Activated T-cell treated with anti-CD3 and anti-CD28 coated beads, Interleukin-2, amount 50 U/mL, for 24 hours (primary cell): ENCODE measurements at regions not wholly inside any gene's neighbourhood (a gene's known extent, or its start where the extent isn't known, plus 50 kb on each side); places are given as distances from the start of the nearest gene placed in this dataset.
"Not testable (repeated sequence)": the region's sequence is repeated elsewhere in the genome, so short reads cannot be mapped to it uniquely, and the experiment has no call there.

Source experiments
- DNase-seq: peaks from one replicate; pipeline ENCODE4 v3.0.0-alpha.2; 2020
- H3K27ac Mint-ChIP-seq: 2 replicates; pipeline ENCODE4 v1.8.0; 2020; ENCODE audit warnings: mild to moderate bottlenecking, mixed read lengths
- H3K27me3 Mint-ChIP-seq: 2 replicates; pipeline ENCODE4 v1.8.0; 2020; ENCODE audit warnings: mixed read lengths
- H3K36me3 Mint-ChIP-seq: 2 replicates; pipeline ENCODE4 v1.8.0; 2020; ENCODE audit warnings: low read depth, mixed read lengths
- H3K4me1 Mint-ChIP-seq: 2 replicates; pipeline ENCODE4 v1.8.0; 2020; ENCODE audit warnings: low read depth, mixed read lengths
- H3K4me3 Mint-ChIP-seq: 2 replicates; pipeline ENCODE4 v1.8.0; 2020; ENCODE audit warnings: mild to moderate bottlenecking, moderate library complexity, mixed read lengths
- H3K9me3 Mint-ChIP-seq: 2 replicates; pipeline ENCODE4 v1.8.0; 2020; ENCODE audit warnings: mixed read lengths

DNA sequence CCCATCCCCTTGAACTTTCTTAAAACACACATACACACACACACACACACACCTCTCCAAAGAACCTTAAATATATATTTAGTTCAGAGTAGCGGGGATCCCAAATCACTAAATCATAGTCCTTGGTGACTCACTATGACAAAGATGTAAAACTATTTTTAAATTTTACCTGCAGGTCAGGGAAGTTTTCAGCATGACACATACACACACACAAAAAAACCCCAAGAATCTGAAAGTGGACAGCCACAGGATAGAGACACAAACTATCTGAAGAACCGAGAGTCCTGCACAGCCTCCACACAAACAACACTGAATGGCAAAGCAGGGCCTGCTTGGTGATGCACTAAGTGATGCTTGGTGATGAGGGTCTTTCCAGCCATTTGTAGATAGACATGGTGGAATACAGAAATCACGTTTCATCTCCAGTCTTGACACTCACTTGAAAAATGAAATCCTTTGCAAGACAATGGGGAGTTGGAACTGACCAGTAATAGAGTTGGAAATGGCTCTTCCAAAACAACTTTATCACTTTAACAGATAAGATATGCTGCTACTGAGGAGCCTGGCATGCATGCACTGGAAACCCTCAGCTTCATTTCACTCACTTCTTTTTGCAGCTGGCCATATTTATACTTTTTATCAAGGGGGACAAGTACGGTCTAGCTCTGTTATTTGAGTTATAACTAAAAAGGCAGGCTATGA lies 307.3 kb downstream of the RAPGEF2 start:
- DNase-seq, result no peak
- Mint-ChIP-seq H3K27ac (no peak overlapping the region), H3K4me3 (no peak overlapping the region), H3K27me3 (peaks cover 6% of the 10 kb centered on the region), H3K36me3 (no peaks in the 10 kb centered on the region), H3K4me1 (no peaks in the 10 kb centered on the region), H3K9me3 (no peaks in the 10 kb centered on the region)

DNA sequence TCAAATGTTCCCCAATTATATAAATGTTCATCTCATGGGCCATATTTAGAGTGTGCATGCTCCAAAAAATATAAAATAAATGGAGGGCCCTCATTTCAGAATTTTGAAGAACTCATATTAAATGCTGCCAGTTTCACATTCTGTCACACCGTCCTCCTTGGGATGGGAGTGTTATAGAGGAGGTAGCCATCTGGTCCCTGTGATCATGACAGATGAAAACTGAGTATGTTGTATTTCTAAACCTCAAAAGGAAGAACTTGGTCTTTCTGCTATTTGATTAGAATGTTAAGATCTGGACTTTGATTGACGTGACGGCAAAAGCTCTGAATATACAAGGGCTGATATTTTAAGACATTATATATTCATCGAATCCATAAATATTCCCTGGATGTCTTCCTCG lies 308.0 kb downstream of the RAPGEF2 start:
- Mint-ChIP-seq H3K36me3 (no peaks in the 10 kb centered on the region), H3K27me3 (peaks cover 6% of the 10 kb centered on the region), H3K9me3 (no peaks in the 10 kb centered on the region), H3K4me1 (no peaks in the 10 kb centered on the region), H3K27ac (no peak overlapping the region), H3K4me3 (no peak overlapping the region)
- DNase-seq, result no peak

DNA sequence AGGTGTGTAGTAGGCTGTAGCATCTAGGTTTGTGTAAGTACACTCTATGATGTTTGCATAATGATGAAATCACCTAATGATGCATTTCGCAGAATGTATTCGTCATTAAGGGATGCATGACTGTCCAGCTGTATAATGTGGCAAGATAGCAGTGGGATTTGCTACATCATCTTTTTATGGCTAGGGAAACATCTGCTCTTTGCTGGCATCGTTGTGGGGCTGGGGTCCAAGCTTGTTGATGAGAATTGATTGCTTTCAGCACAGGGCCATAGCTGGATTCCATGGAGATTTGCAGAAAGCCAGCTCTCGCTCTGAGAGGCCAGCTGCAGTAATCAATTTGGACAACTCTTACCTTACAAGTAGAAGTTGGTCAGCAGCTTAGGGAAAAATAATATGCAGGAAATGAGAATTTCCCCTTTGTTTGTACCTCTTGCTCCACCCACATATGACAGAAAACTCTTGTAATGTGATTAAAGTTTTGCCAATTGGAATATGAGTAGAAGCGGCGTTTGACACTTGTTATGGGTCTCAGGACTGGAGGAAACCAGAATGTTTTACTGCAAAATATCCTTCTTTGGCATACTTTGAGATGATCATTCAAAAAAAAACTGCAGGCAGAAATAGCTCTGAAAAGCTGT lies 310.5 kb downstream of the RAPGEF2 start:
- peaks cover 6% of the 10 kb centered on the region for H3K27me3 Mint-ChIP-seq
- DNase-seq, result no peak

DNA sequence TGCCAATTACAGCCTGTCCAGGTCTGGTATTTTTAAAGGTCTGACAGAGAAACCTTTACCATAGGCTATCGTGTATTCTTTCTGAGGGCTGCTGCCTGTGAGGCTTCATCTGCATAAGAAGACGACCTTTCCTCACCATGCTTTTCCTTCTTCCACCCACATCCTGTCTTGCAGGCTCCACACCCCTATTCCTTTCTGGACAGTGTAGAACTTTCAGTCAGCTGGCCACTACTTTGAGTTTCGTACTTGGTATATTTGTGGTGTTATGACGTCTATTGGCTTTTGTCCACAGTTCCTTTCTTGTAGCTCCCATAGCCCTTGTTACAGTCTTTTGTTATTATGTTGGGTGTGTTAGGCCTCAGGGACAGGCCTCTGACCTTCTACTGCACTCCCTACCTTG lies 311.4 kb downstream of the RAPGEF2 start:
- Mint-ChIP-seq H3K27me3 (peaks cover 6% of the 10 kb centered on the region), H3K4me3 (no peak overlapping the region), H3K4me1 (no peaks in the 10 kb centered on the region), H3K36me3 (no peaks in the 10 kb centered on the region), H3K9me3 (no peaks in the 10 kb centered on the region), H3K27ac (no peak overlapping the region)
- no peak for DNase-seq

More for the DNA sequence above, 310.5 kb downstream of the RAPGEF2 start:
- Mint-ChIP-seq H3K36me3 (no peaks in the 10 kb centered on the region), H3K4me3 (no peak overlapping the region), H3K27ac (no peak overlapping the region), H3K4me1 (no peaks in the 10 kb centered on the region), H3K9me3 (no peaks in the 10 kb centered on the region)

DNA sequence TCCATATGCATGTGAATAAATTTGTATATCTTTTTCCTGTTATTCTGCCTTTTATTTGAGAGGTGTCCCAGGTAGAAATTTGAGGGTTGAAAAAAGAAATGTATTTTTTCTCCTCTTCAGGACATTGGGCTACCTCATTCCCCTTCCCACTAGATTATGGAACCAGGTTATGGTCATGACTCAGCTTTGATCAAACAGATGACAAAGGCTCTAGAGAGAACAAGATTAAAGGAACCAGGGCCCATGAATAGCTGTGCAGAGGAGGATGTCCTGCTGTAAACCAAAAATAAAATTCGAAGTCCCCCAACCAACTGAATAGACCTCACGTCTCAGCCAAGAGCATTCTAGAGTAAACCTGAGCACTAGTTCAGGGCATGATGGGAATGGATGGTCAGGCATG lies 313.2 kb downstream of the RAPGEF2 start:
- Mint-ChIP-seq H3K36me3 (no peaks in the 10 kb centered on the region), H3K4me1 (no peaks in the 10 kb centered on the region), H3K27me3 (peaks cover 6% of the 10 kb centered on the region), H3K27ac (no peak overlapping the region), H3K4me3 (no peak overlapping the region), H3K9me3 (no peaks in the 10 kb centered on the region)
- no peak for DNase-seq

DNA sequence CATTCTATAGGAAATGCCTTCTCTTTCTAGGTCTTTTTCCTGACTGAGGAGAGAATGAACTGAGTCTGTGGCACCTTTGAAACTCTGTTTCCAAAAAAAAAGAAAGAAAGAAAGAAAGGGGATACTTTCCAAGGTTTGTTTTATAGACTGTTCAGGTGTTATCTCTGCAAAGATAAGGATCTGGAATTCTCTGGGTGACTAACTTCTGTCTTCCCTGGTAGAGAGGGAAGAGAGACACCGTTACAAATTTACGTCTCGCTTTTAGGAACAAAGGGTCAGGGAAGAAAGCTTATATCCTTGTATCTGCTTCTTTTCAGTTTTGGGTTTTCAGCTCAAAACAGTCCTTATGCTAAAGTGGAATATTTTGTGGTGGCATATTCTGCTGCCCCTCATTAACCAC lies 314.1 kb downstream of the RAPGEF2 start:
- Mint-ChIP-seq H3K27me3 (peaks cover 6% of the 10 kb centered on the region), H3K4me3 (no peak overlapping the region), H3K4me1 (no peaks in the 10 kb centered on the region), H3K27ac (no peak overlapping the region), H3K36me3 (no peaks in the 10 kb centered on the region), H3K9me3 (no peaks in the 10 kb centered on the region)
- no peak for DNase-seq

DNA sequence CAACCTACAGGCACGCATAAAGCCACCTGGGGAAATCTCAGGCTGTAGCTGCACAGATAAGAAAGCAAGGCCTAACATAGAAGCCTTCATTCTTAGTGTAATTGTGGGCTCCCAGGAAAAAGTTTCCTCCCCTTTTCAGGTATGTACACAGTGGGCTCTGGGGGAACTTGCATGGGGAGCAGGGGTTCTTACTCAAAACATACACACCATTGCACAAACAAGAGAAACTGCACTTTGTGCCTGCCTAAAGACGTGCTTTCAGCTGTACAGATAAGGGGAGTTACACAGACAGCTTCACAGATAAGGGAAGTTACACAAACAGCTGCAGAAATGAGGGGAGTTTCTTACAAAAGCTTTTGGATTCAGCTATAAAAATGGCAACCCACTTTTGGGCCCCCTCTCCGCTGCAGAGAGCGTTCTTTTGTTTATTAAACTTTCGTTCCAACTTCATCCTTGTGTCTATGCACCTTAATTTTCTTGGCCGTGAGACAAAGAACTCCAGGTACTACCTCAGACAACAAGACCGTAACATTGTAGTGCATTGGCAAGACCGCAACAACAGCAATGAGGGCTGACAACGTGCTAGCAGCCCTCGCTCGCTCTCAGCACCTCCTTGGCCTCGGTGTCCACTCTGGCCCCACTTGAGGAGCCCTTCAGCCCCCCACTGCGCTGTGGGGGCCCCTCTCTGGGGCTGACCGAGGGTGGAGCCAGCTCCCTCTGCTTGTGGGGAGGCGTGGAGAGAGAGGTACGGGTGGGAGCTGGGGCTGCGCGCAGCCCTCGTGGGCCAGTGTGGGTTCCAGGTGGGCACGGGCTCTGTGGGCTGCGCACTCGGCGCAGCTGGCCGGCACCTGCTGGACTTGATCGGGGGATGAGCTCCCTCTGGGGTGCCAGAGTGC lies 317.5 kb downstream of the RAPGEF2 start:
- Mint-ChIP-seq H3K9me3 (no peaks in the 10 kb centered on the region), H3K4me1 (no peaks in the 10 kb centered on the region), H3K27ac (no peak overlapping the region), H3K27me3 (no peaks in the 10 kb centered on the region), H3K36me3 (no peaks in the 10 kb centered on the region), H3K4me3 (no peak overlapping the region)
- DNase-seq, result no peak

DNA sequence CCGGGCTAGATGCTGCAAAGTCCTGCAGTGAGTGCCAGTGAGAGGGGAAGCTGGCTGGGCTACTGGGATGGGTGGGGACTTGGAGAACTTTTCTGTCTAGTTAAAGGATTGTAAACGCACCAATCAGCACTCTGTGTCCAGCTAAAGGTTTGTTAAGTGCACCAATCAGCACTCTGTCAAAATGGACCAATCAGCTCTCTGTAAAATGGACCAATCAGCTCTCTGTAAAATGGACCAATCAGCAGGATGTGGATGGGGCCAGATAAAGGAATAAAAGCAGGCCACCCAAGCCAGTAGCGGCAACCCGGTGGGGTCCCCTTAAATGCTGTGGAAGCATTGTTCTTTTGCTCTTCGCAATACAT lies 318.2 kb downstream of the RAPGEF2 start:
- not testable (repeated sequence) for H3K4me1 Mint-ChIP-seq, H3K9me3 Mint-ChIP-seq, DNase-seq, H3K27me3 Mint-ChIP-seq, H3K4me3 Mint-ChIP-seq, H3K27ac Mint-ChIP-seq, H3K36me3 Mint-ChIP-seq

DNA sequence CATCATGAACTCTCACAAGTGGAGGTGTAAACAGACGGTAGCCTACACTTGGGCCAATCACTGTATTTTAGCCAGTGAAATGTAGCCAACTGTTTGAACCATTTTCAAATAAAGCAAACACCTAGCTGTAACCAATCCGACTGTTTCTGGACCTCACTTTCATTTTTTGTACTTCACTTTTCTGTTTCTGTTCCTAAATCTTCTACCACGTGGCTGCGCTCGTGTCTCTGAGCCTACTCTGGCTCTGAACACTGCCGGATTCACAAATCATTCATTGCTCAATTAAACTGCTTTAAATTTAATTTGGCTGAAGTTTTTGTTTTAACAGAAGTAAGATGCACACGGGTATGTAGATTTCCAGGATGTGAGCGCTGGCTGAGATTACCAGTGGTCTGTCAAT lies 319.1 kb downstream of the RAPGEF2 start:
- DNase-seq, result no peak
- Mint-ChIP-seq H3K27ac (no peak overlapping the region), H3K4me3 (no peak overlapping the region), H3K27me3 (no peaks in the 10 kb centered on the region), H3K4me1 (no peaks in the 10 kb centered on the region), H3K9me3 (no peaks in the 10 kb centered on the region), H3K36me3 (no peaks in the 10 kb centered on the region)

DNA sequence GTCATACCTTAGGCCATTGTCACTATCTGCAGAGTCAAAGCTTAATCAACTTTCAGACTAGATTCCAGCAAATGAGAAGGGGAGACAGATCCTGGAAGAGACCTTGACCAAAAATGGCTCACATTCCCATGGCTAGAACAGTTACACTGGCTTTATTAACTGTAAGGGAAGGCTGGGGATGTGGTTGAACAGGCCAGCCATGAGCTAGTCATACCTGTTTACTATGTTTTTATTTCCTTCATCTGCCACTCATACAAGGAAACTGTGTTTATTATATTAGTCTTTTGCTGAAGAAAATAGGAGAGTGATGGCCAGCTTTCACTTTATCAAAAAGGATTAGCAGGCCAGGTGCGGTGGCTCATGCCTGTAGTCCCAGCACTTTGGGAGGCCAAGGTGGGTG lies 319.7 kb downstream of the RAPGEF2 start:
- H3K4me3 Mint-ChIP-seq, result no peak overlapping the region
- H3K9me3 Mint-ChIP-seq, result no peaks in the 10 kb centered on the region
- H3K36me3 Mint-ChIP-seq, result no peaks in the 10 kb centered on the region
- no peak overlapping the region for H3K27ac Mint-ChIP-seq
- no peaks in the 10 kb centered on the region for H3K4me1 Mint-ChIP-seq
- H3K27me3 Mint-ChIP-seq, result no peaks in the 10 kb centered on the region
- DNase-seq, result no peak

DNA sequence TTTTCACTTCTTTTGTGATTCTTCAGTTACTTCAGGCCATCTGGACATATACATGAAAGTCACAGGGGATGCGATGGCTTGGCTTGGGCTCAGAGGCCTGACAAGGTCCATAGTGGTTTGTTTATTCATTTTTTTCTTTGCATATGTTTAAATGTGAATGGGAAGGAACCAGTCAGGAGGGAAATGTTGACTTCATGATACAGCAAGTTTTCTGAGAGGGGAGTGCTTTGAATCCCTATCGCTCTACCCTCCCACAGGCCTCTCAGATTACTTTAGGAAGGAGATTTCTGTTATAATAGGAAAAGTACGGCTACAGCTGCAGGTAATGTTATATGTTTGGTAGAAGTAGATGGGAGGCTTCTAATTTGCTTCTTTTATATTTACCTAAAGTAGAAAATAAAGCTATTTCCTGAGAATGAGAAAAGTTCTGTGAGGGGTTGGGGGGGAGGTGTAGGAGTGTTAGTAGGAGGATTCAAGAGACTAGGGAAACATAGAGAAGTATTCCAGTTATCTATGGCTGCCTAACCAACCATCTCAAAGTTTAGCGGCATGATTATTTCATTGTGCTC lies 322.9 kb downstream of the RAPGEF2 start:
- Mint-ChIP-seq H3K4me1 (peaks cover 6% of the 10 kb centered on the region), H3K27ac (no peak overlapping the region), H3K9me3 (no peaks in the 10 kb centered on the region), H3K36me3 (no peaks in the 10 kb centered on the region), H3K27me3 (no peaks in the 10 kb centered on the region), H3K4me3 (no peak overlapping the region)
- DNase-seq, result no peak

DNA sequence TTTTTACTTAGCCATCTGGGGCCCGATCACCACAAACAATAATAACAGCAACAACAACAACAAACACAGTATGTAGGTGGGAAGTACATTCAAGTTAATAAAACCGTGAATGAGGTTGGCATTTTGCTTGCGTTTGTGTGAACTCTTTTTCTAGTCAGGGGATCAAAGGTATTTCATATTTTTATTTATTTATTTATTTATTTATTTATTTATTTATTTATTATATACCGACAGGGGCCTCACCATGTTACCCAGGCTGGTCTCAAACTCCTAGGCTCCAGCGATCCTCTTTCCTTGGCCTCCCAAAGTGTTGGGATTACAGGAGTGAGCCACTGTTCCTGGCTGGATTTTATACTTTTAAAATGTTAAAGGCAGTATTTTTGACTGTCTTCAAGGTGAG lies 325.4 kb downstream of the RAPGEF2 start:
- Mint-ChIP-seq H3K9me3 (no peaks in the 10 kb centered on the region), H3K4me1 (peaks cover 6% of the 10 kb centered on the region), H3K27ac (no peak overlapping the region), H3K36me3 (no peaks in the 10 kb centered on the region), H3K4me3 (no peak overlapping the region), H3K27me3 (no peaks in the 10 kb centered on the region)
- no peak for DNase-seq

DNA sequence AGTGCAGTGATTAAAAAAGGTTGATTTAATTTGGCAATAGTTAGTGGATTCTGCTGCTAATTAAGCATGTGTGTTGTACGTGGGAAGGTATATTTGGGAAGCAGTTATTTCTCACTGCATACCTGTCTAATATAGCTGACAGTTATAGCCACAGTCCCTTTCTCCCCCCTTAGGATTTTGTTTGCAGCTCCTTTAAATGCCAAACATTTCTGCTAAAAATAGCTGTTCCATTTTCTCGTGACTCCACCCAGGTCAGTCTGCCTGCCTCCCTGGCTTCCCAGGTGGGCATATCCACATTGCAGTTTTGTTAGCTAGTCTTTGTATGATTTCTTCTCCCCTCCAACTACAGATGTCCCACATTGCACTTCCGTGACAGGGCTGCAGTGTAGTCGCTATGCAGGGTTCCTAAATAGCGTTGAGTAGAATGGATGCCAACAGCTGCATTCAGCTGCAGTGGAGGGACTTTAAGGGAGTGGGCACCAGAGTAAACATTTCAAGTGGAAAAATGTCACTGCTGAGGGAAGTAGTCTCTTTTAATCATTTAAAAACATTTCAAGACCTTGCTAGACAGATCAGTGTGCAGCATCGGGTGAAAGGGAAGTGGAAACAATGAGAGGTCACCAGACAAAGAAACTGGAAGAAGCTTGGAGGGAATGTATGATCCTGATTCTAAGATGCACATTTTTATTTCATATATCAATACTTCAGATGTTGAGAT lies 326.3 kb downstream of the RAPGEF2 start:
- Mint-ChIP-seq H3K27me3 (no peaks in the 10 kb centered on the region), H3K4me3 (no peak overlapping the region), H3K9me3 (no peaks in the 10 kb centered on the region), H3K36me3 (no peaks in the 10 kb centered on the region), H3K4me1 (peaks cover 6% of the 10 kb centered on the region), H3K27ac (no peak overlapping the region)
- DNase-seq, result no peak

DNA sequence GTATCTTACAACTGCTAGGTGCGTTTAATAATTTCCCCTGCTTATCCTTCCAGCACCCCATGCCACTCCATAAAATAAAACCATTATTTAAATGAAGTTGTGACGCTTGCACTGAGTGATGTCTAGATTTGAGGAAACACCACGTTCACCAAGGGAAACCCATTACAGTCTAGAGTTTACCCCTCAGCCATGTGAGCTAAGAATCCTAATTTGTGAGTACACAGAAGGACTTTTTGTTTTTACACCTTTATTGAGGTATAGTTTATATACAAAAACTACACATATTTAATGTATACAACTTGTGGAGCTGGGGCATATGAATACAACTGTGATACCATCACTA lies 326.8 kb downstream of the RAPGEF2 start:
- Mint-ChIP-seq H3K4me1 (peaks cover 6% of the 10 kb centered on the region), H3K36me3 (no peaks in the 10 kb centered on the region), H3K4me3 (no peak overlapping the region), H3K9me3 (no peaks in the 10 kb centered on the region), H3K27me3 (no peaks in the 10 kb centered on the region), H3K27ac (no peak overlapping the region)
- DNase-seq, result no peak
